ENCODE measurements at regions not wholly inside any gene's neighbourhood (a gene's known extent, or its start where the extent isn't known, plus 50 kb on each side); places are given as distances from the start of the nearest gene placed in this dataset.

DNA sequence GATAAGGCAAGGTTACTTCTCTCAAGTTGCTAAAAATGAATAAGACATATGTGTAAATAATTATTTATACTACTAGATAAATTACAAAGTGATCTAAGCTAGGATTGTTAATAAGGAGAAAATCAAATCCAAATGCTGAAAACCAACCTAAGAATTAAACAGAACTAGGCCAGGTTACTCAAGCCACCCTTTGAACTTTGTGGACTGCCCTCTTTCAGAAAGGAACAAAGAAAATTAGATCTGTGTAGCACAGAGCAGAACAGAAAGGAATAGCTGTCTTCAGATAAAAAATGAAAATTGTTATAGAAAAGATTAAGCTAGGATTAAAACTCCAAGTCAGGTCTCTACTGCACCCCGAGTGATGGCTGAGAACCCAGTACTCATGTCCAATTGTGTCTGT lies 158.2 kb upstream of the LRIG1 start:
- Histone ChIP-seq H3K9me1 (ENCODE audit: control insufficient read depth, insufficient read depth, low read length) (no peaks in the 10 kb centered on the region), H3K9ac (ENCODE audit: insufficient read depth in 1 of 2, low read depth in 2 of 2, low read length in 2 of 2) (no peak overlapping the region), H3K4me2 (ENCODE audit: insufficient read depth, low read length) (no peak overlapping the region), H3K27me3 (ENCODE audit: control insufficient read depth in 2 of 2, insufficient read depth in 2 of 2, low read length in 2 of 2) (peaks cover 0 to 10% of the 10 kb centered on the region in 2 experiments; a peak in 2 of 5 replicates), H2AFZ (ENCODE audit: low read depth, low read length) (no peak overlapping the region), H3K4me1 (replicated peaks in 1 of 2; ENCODE audit: control insufficient read depth in 2 of 2, insufficient read depth in 2 of 2, low read length in 2 of 2) (no peaks in the 10 kb centered on the region), H3K36me3 (ENCODE audit: control insufficient read depth, insufficient read depth, low read length) (no peaks in the 10 kb centered on the region), H3K27ac (ENCODE audit: extremely low read depth, low read depth, low read length) (no peak overlapping the region), H4K20me1 (replicated peaks; ENCODE audit: control insufficient read depth, insufficient read depth, low read length) (no peaks in the 10 kb centered on the region), H3K79me2 (ENCODE audit: control insufficient read depth, insufficient read depth, low read length) (no peaks in the 10 kb centered on the region), H3K4me3 (no peak overlapping the region), H3K9me3 (replicated peaks; ENCODE audit: control insufficient read depth, insufficient read depth, low read depth, low read length) (no peaks in the 10 kb centered on the region)
- ChIA-PET POLR2A (no interaction called here), CTCF (ENCODE audit: low intra/inter-chr PET ratio) (no interaction called here)
- no peak for TF ChIP-seq ZKSCAN3 (CRISPR knock-in tag; IDR thresholded peaks at IDR 0.05)
- no peak for TF ChIP-seq DNMT1 (IDR thresholded peaks at IDR 0.05)
- no peak for TF ChIP-seq SNAPC5 (CRISPR knock-in tag; IDR thresholded peaks at IDR 0.05)
- no peak for TF ChIP-seq CHCHD3 (CRISPR knock-in tag; IDR thresholded peaks at IDR 0.05)
- TF ChIP-seq ARHGAP35 (IDR thresholded peaks at IDR 0.05; ENCODE audit: partially characterized antibody), result no peak
- no peak for TF ChIP-seq ATF1 (CRISPR knock-in tag; IDR thresholded peaks at IDR 0.05)
- no peak for TF ChIP-seq ATF1 (tag; IDR thresholded peaks at IDR 0.05)
- no peak for TF ChIP-seq PHB (CRISPR knock-in tag; IDR thresholded peaks at IDR 0.05)
- TF ChIP-seq TSHZ1 (CRISPR knock-in tag; IDR thresholded peaks at IDR 0.05), result no peak
- TF ChIP-seq HMGN3 (IDR thresholded peaks at IDR 0.05; ENCODE audit: borderline replicate concordance, extremely low read depth, insufficient read length, low read depth, low read length), result no peak
- no peak for TF ChIP-seq ZKSCAN8 (CRISPR knock-in tag; IDR thresholded peaks at IDR 0.05)
- TF ChIP-seq ZNF277 (CRISPR knock-in tag; IDR thresholded peaks at IDR 0.05; ENCODE audit: borderline replicate concordance), result no peak
- intact Hi-C loops (cut with micrococcal nuclease), result no loop called here
- BruUV-seq (replicated peaks), result no TSS peak
- DNase-seq (ENCODE audit: extremely low read depth in 1 of 4, low spot score in 3 of 4), result no peak
- whole genome bisulfite sequencing (ENCODE audit: insufficient coverage, low coverage, missing lambda C conversion rate), result 0% methylated on average over 1 of the region's 1 CpG
- FAIRE-seq, result no peak
- ATAC-seq, result no peak
- in situ Hi-C loops (cut with MboI), result no loop called here
